ENCODE measurements at regions not wholly inside any gene's neighbourhood (a gene's known extent, or its start where the extent isn't known, plus 50 kb on each side); places are given as distances from the start of the nearest gene placed in this dataset.

DNA sequence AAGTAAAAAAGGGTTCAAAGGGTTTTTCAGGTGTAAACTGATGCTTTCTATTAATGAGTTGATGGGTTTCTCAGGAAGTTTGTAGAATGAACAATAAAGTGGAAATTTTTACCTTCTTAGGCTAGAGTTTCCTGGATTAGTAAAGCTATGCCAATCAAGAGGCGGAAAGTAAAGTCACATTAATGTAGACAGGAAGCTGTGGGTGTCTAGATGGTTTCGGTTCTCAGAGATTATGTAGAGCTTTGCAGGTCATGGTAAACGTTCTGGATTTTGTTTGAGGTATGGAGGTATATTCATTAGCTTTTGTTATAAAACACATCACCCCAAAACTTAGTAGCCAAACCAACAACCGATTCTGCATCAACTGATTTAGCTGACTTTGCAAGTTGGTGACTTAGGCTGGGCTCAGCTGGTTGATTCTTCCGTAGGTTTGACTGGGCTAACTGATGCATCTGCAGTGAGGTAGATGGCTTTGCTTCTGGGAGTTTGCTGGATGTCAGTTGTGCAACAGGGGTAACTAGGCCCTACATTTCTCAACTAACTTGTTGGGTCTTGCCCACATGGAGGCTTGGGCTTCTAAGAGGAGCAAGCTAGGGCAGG, 273.8 kb downstream of the MSX2 start:
- H3K27ac ChIP-seq (ENCODE audit: low read length), result no peak overlapping the region
- H3K4me3 ChIP-seq (ENCODE audit: low read depth in 1 of 2, low read length in 2 of 2), result no peak overlapping the region
- no peaks in the 10 kb centered on the region for H3K4me1 ChIP-seq (ENCODE audit: control insufficient read depth in 1 of 2, insufficient read depth in 2 of 2, low read length in 2 of 2)
- peaks cover 0 to 5% of the 10 kb centered on the region in 2 donors for H3K9me3 ChIP-seq (ENCODE audit: control insufficient read depth in 1 of 2, low read length in 2 of 2)
- no peaks in the 10 kb centered on the region for H3K27me3 ChIP-seq (ENCODE audit: low read depth, low read length)
- no peaks in the 10 kb centered on the region for H3K36me3 ChIP-seq (ENCODE audit: control insufficient read depth in 1 of 2, insufficient read depth in 2 of 2, low read length in 2 of 2)

DNA sequence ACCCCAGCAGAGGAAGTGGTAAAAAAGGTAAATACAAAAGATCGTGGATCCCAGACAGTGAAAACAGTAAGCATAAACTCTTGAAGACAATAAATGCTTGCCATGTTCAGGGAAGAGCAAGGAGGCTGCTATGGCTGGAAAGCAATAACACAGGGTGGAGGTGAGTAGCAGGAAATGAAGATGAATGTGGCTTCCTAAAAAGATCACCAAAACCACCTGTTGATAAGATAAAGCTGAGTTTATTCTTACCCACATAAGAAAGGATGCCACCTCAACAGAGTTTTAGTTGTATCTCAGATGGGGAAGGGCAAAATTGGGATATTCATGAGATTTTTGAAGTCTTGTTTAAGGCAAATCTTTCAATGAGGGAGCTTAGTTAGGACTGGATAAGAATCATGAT, 273.3 kb downstream of the MSX2 start:
- H3K4me3 ChIP-seq (ENCODE audit: low read depth in 1 of 2, low read length in 2 of 2), result no peak overlapping the region
- H3K27ac ChIP-seq (ENCODE audit: low read length), result no peak overlapping the region

DNA sequence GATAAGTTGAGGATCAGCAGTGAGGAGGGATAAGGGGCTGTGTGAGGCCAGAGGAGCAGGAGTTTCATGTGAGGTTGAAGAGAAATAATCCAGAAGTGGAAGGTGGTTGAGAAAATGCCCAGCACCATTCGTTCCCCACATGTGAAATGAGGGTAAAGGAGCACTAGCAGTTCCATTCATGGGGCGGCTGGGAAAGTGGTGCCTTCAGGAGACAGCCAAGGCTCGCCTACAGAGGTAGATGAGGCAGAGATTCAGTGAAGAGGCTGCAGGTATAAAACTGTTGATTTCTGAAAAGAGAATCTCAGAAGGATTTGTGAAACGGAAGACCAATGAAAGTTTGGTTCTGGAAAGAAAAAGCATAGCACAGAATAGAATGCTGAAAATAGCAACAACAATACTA, 272.6 kb downstream of the MSX2 start:
- no peak overlapping the region for H3K4me3 ChIP-seq (ENCODE audit: low read depth in 1 of 2, low read length in 2 of 2)

More for the DNA sequence above, 273.3 kb downstream of the MSX2 start:
- Histone ChIP-seq H3K27me3 (ENCODE audit: low read depth, low read length) (no peaks in the 10 kb centered on the region), H3K9me3 (ENCODE audit: control insufficient read depth in 1 of 2, low read length in 2 of 2) (peaks cover 0 to 5% of the 10 kb centered on the region in 2 donors), H3K4me1 (ENCODE audit: control insufficient read depth in 1 of 2, insufficient read depth in 2 of 2, low read length in 2 of 2) (no peaks in the 10 kb centered on the region), H3K36me3 (ENCODE audit: control insufficient read depth in 1 of 2, insufficient read depth in 2 of 2, low read length in 2 of 2) (no peaks in the 10 kb centered on the region)

DNA sequence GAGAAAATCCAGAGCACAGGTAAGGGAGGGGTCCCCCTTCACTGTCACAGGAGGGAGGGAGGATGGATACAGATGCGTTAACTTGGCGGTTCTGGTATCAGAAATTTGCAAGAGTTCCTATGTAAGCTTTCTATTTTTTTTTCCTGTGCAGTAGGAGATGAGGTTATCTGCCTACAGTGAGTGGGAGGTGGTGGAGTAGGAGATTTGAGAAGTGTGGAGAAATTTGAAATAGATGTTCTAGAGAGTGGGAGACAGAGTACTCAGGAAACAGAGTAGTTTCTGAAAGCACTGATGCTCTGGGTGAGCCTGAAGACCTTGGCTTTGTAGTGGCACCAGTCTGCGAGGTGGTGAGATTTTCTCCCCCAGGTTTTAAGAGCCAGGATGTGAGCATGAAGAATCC, 271.4 kb downstream of the MSX2 start:
- Histone ChIP-seq H3K4me3 (ENCODE audit: low read depth in 1 of 2, low read length in 2 of 2) (no peak overlapping the region), H3K27me3 (ENCODE audit: low read depth, low read length) (no peaks in the 10 kb centered on the region), H3K27ac (ENCODE audit: low read length) (no peak overlapping the region), H3K36me3 (ENCODE audit: control insufficient read depth in 1 of 2, insufficient read depth in 2 of 2, low read length in 2 of 2) (no peaks in the 10 kb centered on the region), H3K4me1 (ENCODE audit: control insufficient read depth in 1 of 2, insufficient read depth in 2 of 2, low read length in 2 of 2) (no peaks in the 10 kb centered on the region), H3K9me3 (ENCODE audit: control insufficient read depth in 1 of 2, low read length in 2 of 2) (peaks cover 0 to 5% of the 10 kb centered on the region in 2 donors)

More for the DNA sequence above, 272.6 kb downstream of the MSX2 start:
- Histone ChIP-seq H3K9me3 (ENCODE audit: control insufficient read depth in 1 of 2, low read length in 2 of 2) (peaks cover 0 to 5% of the 10 kb centered on the region in 2 donors), H3K27ac (ENCODE audit: low read length) (no peak overlapping the region), H3K4me1 (ENCODE audit: control insufficient read depth in 1 of 2, insufficient read depth in 2 of 2, low read length in 2 of 2) (no peaks in the 10 kb centered on the region), H3K36me3 (ENCODE audit: control insufficient read depth in 1 of 2, insufficient read depth in 2 of 2, low read length in 2 of 2) (no peaks in the 10 kb centered on the region), H3K27me3 (ENCODE audit: low read depth, low read length) (no peaks in the 10 kb centered on the region)

DNA sequence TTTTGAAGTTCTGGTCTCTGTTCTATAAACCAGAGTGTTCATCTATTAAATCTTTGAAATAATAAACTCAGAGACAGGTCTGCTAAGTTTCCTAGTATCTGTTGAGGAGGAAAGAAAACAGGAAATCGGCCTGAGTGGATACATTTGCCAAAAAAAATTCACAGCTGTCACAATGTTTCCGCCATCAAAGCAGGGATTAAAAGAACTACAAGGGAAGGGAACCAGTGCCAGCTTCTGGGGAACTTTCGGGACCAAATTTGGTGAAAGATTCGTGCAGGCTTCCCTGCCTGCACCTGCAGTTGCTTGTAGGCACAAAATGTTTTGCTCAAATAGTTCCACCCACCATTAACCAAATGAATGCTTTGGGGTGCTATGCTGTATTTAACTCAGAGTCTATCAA, 267.5 kb downstream of the MSX2 start:
- H3K27me3 ChIP-seq (ENCODE audit: low read depth, low read length), result no peaks in the 10 kb centered on the region
- no peaks in the 10 kb centered on the region for H3K4me1 ChIP-seq (ENCODE audit: control insufficient read depth in 1 of 2, insufficient read depth in 2 of 2, low read length in 2 of 2)
- H3K9me3 ChIP-seq (ENCODE audit: control insufficient read depth in 1 of 2, low read length in 2 of 2), result no peaks in the 10 kb centered on the region
- no peak overlapping the region for H3K27ac ChIP-seq (ENCODE audit: low read length)
- no peaks in the 10 kb centered on the region for H3K36me3 ChIP-seq (ENCODE audit: control insufficient read depth in 1 of 2, insufficient read depth in 2 of 2, low read length in 2 of 2)
- no peak overlapping the region for H3K4me3 ChIP-seq (ENCODE audit: low read depth in 1 of 2, low read length in 2 of 2)

DNA sequence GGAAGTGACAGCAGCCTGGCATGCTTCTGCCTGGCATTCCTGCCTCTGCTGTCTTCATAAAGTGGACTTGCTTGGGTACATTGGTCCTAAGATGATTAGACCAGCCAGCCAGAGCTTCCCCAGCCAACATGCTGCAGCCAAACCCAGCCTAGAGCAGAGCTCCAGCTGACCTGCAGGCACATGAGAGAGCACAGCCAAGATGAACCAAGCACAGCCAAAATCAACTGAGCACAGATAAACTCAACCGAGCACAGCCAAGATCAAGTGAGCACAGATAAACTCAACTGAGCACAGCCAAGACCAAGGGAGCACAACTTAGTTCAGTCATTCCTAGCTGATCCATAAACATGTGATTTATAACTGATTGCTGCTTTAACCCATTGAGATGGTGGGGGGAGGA, 266.5 kb downstream of the MSX2 start:
- Histone ChIP-seq H3K4me3 (ENCODE audit: low read depth in 1 of 2, low read length in 2 of 2) (no peak overlapping the region), H3K27me3 (ENCODE audit: low read depth, low read length) (no peaks in the 10 kb centered on the region), H3K9me3 (ENCODE audit: control insufficient read depth in 1 of 2, low read length in 2 of 2) (no peaks in the 10 kb centered on the region), H3K27ac (ENCODE audit: low read length) (no peak overlapping the region), H3K4me1 (ENCODE audit: control insufficient read depth in 1 of 2, insufficient read depth in 2 of 2, low read length in 2 of 2) (no peaks in the 10 kb centered on the region), H3K36me3 (ENCODE audit: control insufficient read depth in 1 of 2, insufficient read depth in 2 of 2, low read length in 2 of 2) (no peaks in the 10 kb centered on the region)

DNA sequence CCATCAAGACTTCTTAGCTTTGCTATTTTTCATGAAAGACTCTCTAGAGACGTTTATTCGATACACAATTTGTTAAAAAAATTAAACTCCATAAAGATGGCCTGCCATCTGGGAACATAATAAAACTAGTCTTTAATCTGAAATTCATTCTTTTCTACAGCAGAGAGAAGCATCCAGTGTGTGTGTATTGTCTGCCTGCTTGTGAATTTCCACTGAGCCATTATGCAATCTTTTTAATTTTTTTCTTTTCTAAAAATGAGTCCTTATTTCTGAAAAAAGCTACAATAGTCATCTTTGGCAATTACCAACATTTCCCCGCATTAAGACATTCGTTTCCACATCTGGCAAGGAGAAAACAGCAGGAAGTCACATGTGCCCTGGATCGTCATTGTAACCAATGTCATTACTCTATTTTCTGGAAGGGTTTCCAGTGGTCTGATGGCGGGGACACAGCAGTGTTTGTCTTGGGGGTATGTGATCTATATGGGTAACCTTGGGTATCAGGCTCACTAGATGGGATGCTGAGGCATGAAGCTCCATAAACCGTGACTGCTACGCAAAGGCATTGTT, 263.1 kb downstream of the MSX2 start:
- H3K9me3 ChIP-seq (ENCODE audit: control insufficient read depth in 1 of 2, low read length in 2 of 2), result no peaks in the 10 kb centered on the region
- H3K27ac ChIP-seq (ENCODE audit: low read length), result peak overlapping the region; percentile 48
- no peak overlapping the region for H3K4me3 ChIP-seq (ENCODE audit: low read depth in 1 of 2, low read length in 2 of 2)
- H3K36me3 ChIP-seq (ENCODE audit: control insufficient read depth in 1 of 2, insufficient read depth in 2 of 2, low read length in 2 of 2), result no peaks in the 10 kb centered on the region
- no peaks in the 10 kb centered on the region for H3K27me3 ChIP-seq (ENCODE audit: low read depth, low read length)
- no peaks in the 10 kb centered on the region for H3K4me1 ChIP-seq (ENCODE audit: control insufficient read depth in 1 of 2, insufficient read depth in 2 of 2, low read length in 2 of 2)

DNA sequence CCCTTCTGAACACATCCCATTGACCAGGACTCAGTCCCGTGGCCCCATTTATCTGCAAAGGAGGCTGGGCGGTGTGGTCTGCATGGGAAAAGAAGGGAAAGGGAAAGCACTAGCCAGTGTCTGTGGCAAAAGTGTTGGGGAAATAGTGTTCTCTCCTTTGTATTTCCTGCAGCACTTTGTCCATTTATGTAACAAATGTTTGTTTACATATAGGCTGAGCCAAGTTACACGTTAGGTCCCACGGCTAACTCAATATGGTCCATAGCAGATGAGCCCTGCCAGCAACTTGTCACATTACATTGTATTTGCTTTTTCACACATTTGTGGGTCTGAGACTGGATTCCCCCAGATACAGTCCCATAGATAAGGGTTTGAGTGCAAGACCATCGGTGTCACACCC, 260.5 kb downstream of the MSX2 start:
- no peak overlapping the region for H3K27ac ChIP-seq (ENCODE audit: low read length)
- H3K36me3 ChIP-seq (ENCODE audit: control insufficient read depth in 1 of 2, insufficient read depth in 2 of 2, low read length in 2 of 2), result no peaks in the 10 kb centered on the region
- H3K4me1 ChIP-seq (ENCODE audit: control insufficient read depth in 1 of 2, insufficient read depth in 2 of 2, low read length in 2 of 2), result no peaks in the 10 kb centered on the region
- H3K27me3 ChIP-seq (ENCODE audit: low read depth, low read length), result no peaks in the 10 kb centered on the region
- H3K4me3 ChIP-seq (ENCODE audit: low read depth in 1 of 2, low read length in 2 of 2), result no peak overlapping the region
- no peaks in the 10 kb centered on the region for H3K9me3 ChIP-seq (ENCODE audit: control insufficient read depth in 1 of 2, low read length in 2 of 2)

DNA sequence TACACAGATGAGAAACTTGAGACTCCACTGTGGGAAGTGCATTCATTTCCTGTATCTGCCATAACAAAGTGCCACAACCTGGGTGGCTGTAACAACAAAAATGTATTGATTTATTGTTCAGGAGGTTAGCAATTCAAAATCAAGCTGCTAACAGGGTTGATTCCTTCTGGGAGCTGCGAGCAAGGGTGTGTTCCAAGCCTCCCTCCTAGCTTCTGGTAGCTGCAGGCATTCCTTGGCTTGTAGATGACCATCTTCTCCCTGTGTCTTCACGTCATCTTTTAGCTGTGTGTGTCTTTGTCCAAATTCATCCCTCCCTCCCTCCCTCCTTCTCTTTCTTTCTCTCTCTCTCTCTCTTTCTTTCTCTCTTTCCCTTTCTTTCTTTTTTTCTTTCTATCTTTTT, 258.1 kb downstream of the MSX2 start:
- Histone ChIP-seq H3K9me3 (ENCODE audit: control insufficient read depth in 1 of 2, low read length in 2 of 2) (no peaks in the 10 kb centered on the region), H3K4me3 (ENCODE audit: low read depth in 1 of 2, low read length in 2 of 2) (no peak overlapping the region), H3K4me1 (ENCODE audit: control insufficient read depth in 1 of 2, insufficient read depth in 2 of 2, low read length in 2 of 2) (no peaks in the 10 kb centered on the region), H3K36me3 (ENCODE audit: control insufficient read depth in 1 of 2, insufficient read depth in 2 of 2, low read length in 2 of 2) (no peaks in the 10 kb centered on the region), H3K27me3 (ENCODE audit: low read depth, low read length) (no peaks in the 10 kb centered on the region), H3K27ac (ENCODE audit: low read length) (no peak overlapping the region)

DNA sequence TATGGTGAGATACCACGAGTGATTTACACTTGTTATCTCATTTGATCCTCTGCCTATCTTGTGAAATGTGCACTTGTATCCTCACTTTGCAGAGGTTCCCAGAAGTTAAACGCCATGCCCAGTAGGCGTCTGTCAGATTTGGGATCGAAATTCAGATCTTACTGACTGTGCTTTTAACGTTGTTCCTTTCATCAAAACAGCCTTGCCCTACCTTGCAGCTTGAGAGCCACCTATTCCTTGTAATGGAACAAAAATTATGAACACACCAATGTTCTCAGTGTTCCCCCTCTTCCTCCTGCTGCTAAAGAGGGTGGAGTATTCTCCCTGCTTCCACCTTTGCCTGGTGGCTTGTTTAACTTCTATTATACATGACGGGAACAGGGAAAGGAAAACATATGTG, 257.0 kb downstream of the MSX2 start:
- Histone ChIP-seq H3K27me3 (ENCODE audit: low read depth, low read length) (no peaks in the 10 kb centered on the region), H3K27ac (ENCODE audit: low read length) (no peak overlapping the region), H3K36me3 (ENCODE audit: control insufficient read depth in 1 of 2, insufficient read depth in 2 of 2, low read length in 2 of 2) (no peaks in the 10 kb centered on the region), H3K4me1 (ENCODE audit: control insufficient read depth in 1 of 2, insufficient read depth in 2 of 2, low read length in 2 of 2) (no peaks in the 10 kb centered on the region), H3K4me3 (ENCODE audit: low read depth in 1 of 2, low read length in 2 of 2) (no peak overlapping the region), H3K9me3 (ENCODE audit: control insufficient read depth in 1 of 2, low read length in 2 of 2) (no peaks in the 10 kb centered on the region)

DNA sequence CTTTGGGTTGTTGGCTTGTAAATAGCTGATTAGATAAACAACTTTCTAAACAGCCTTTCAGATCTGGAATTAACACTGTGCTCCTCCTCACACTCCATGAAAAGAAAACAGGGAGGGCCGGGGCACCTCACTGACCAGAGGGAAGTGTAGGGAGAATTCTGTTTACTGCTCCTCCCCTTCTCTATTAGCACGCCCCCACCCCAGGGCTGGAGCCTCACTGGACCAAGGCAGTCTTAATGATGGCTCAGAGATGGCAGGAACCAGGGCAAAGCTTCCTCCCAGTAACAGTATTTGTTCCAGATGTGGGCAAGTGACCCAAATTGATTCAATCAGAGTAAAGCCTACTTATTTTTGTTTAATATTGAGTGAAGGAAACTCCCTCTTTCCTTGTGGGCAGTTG, 256.6 kb downstream of the MSX2 start:
- Histone ChIP-seq H3K4me3 (ENCODE audit: low read depth in 1 of 2, low read length in 2 of 2) (no peak overlapping the region), H3K27ac (ENCODE audit: low read length) (no peak overlapping the region), H3K9me3 (ENCODE audit: control insufficient read depth in 1 of 2, low read length in 2 of 2) (no peaks in the 10 kb centered on the region), H3K36me3 (ENCODE audit: control insufficient read depth in 1 of 2, insufficient read depth in 2 of 2, low read length in 2 of 2) (no peaks in the 10 kb centered on the region), H3K27me3 (ENCODE audit: low read depth, low read length) (no peaks in the 10 kb centered on the region), H3K4me1 (ENCODE audit: control insufficient read depth in 1 of 2, insufficient read depth in 2 of 2, low read length in 2 of 2) (no peaks in the 10 kb centered on the region)

DNA sequence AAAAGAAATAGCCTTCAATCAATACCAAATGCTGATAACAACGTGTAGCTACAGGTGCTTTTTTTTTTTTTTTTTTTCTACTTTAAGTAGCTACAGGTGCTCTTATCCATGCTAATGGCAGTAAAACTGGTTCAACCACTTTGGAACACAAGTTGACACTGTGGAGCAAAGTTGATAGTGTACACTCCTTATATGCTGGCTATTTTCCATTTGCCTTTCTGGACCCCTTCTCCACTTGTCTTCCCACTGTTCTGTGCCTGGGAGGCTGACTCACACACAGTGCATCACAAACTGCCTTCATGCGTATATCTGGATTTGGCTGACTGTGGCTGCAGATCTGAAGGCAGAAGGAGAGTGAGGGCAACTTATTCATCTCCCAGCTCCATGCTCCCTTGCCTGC, 247.9 kb downstream of the MSX2 start:
- Histone ChIP-seq H3K9me3 (ENCODE audit: control insufficient read depth in 1 of 2, low read length in 2 of 2) (peaks cover 0 to 4% of the 10 kb centered on the region in 2 donors), H3K4me1 (ENCODE audit: control insufficient read depth in 1 of 2, insufficient read depth in 2 of 2, low read length in 2 of 2) (no peaks in the 10 kb centered on the region), H3K36me3 (ENCODE audit: control insufficient read depth in 1 of 2, insufficient read depth in 2 of 2, low read length in 2 of 2) (no peaks in the 10 kb centered on the region), H3K4me3 (ENCODE audit: low read depth in 1 of 2, low read length in 2 of 2) (no peak overlapping the region), H3K27ac (ENCODE audit: low read length) (no peak overlapping the region), H3K27me3 (ENCODE audit: low read depth, low read length) (no peaks in the 10 kb centered on the region)
